ENCODE measurements at regions not wholly inside any gene's neighbourhood (a gene's known extent, or its start where the extent isn't known, plus 50 kb on each side); places are given as distances from the start of the nearest gene placed in this dataset.

DNA sequence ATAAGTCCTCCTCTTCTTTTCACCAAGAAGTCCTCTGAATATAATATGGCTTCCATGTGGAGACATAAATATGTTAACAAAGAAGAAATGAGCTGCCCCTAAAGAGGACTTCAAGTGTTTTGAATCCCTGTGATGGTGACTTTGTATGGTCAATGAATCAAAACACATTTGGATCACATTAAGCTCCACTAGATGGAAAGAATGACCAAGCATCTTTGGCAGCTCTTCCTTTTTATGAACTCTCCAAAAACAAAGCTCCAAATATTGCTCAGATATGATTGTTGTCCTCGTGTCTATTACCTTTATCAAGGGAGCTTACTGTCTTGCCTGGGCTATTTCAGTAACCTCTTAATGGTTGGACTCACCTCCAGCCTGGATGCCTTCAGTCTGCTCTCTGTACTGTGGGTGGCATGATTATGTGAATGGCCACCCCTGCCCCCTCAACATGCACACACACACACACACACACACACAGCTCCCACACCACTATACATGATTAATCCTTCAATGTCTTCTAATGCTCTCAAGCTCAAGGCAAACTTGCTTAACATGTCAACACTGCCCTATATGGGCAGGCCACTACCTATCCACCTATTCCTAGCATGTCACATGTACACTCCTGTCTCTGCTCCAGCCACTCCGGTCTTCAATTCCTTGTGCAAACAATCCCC lies 346.6 kb upstream of the SALL1 start:
- no peak for TF ChIP-seq POLR2A (IDR thresholded peaks at IDR 0.05; ENCODE audit: insufficient read depth in 1 of 2, low read depth in 2 of 2, low read length in 2 of 2)
- no peak for TF ChIP-seq ZNF484 (CRISPR knock-in tag; IDR thresholded peaks at IDR 0.05; ENCODE audit: borderline replicate concordance, low read depth)
- TF ChIP-seq, protein P1, sequence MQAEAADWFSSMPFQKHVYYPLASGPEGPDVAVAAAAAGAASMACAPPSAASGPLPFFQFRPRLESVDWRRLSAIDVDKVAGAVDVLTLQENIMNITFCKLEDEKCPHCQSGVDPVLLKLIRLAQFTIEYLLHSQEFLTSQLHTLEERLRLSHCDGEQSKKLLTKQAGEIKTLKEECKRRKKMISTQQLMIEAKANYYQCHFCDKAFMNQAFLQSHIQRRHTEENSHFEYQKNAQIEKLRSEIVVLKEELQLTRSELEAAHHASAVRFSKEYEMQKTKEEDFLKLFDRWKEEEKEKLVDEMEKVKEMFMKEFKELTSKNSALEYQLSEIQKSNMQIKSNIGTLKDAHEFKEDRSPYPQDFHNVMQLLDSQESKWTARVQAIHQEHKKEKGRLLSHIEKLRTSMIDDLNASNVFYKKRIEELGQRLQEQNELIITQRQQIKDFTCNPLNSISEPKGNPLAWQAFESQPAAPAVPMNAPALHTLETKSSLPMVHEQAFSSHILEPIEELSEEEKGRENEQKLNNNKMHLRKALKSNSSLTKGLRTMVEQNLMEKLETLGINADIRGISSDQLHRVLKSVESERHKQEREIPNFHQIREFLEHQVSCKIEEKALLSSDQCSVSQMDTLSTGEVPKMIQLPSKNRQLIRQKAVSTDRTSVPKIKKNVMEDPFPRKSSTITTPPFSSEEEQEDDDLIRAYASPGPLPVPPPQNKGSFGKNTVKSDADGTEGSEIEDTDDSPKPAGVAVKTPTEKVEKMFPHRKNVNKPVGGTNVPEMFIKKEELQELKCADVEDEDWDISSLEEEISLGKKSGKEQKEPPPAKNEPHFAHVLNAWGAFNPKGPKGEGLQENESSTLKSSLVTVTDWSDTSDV (CRISPR knock-in tag; IDR thresholded peaks at IDR 0.05), result no peak
- no peak for TF ChIP-seq ZNF720 (CRISPR knock-in tag; IDR thresholded peaks at IDR 0.05)
- TF ChIP-seq CTCF (CRISPR knock-in tag; IDR thresholded peaks at IDR 0.05), result no peak
- TF ChIP-seq NFYB (CRISPR knock-in tag; IDR thresholded peaks at IDR 0.05), result no peak
- no peak for TF ChIP-seq THAP11 (CRISPR knock-in tag; IDR thresholded peaks at IDR 0.05)
- TF ChIP-seq ZNF274 (CRISPR knock-in tag; IDR thresholded peaks at IDR 0.05), result no peak
- TF ChIP-seq, protein P2, sequence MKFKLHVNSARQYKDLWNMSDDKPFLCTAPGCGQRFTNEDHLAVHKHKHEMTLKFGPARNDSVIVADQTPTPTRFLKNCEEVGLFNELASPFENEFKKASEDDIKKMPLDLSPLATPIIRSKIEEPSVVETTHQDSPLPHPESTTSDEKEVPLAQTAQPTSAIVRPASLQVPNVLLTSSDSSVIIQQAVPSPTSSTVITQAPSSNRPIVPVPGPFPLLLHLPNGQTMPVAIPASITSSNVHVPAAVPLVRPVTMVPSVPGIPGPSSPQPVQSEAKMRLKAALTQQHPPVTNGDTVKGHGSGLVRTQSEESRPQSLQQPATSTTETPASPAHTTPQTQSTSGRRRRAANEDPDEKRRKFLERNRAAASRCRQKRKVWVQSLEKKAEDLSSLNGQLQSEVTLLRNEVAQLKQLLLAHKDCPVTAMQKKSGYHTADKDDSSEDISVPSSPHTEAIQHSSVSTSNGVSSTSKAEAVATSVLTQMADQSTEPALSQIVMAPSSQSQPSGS (CRISPR knock-in tag; IDR thresholded peaks at IDR 0.05), result no peak
- TF ChIP-seq, protein P3, sequence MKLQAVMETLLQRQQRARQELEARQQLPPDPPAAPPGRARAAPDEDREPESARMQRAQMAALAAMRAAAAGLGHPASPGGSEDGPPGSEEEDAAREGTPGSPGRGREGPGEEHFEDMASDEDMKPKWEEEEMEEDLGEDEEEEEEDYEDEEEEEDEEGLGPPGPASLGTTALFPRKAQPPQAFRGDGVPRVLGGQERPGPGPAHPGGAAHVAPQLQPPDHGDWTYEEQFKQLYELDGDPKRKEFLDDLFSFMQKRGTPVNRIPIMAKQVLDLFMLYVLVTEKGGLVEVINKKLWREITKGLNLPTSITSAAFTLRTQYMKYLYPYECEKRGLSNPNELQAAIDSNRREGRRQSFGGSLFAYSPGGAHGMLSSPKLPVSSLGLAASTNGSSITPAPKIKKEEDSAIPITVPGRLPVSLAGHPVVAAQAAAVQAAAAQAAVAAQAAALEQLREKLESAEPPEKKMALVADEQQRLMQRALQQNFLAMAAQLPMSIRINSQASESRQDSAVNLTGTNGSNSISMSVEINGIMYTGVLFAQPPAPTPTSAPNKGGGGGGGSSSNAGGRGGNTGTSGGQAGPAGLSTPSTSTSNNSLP (IDR thresholded peaks at IDR 0.05; ENCODE audit: low read depth, low read length), result no peak
- TF ChIP-seq SETDB1 (CRISPR knock-in tag; IDR thresholded peaks at IDR 0.05; ENCODE audit: borderline replicate concordance), result no peak
- TF ChIP-seq ZZZ3 (CRISPR knock-in tag; IDR thresholded peaks at IDR 0.05; ENCODE audit: borderline replicate concordance), result no peak
- TF ChIP-seq PRPF4 (IDR thresholded peaks at IDR 0.05; ENCODE audit: low read depth, low read length, poor library complexity, severe bottlenecking), result no peak
- TF ChIP-seq, protein P4, sequence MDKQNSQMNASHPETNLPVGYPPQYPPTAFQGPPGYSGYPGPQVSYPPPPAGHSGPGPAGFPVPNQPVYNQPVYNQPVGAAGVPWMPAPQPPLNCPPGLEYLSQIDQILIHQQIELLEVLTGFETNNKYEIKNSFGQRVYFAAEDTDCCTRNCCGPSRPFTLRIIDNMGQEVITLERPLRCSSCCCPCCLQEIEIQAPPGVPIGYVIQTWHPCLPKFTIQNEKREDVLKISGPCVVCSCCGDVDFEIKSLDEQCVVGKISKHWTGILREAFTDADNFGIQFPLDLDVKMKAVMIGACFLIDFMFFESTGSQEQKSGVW (CRISPR knock-in tag; IDR thresholded peaks at IDR 0.05; ENCODE audit: borderline replicate concordance), result no peak
